Fibroblast of pulmonary artery (primary cell): ENCODE measurements at regions not wholly inside any gene's neighbourhood (a gene's known extent, or its start where the extent isn't known, plus 50 kb on each side); places are given as distances from the start of the nearest gene placed in this dataset.

Source experiments
- DNase-seq: peaks from one replicate; pipeline ENCODE4 v3.0.0-alpha.2; 2010; ENCODE audit warnings: low read depth
- H3K4me3 ChIP-seq: replicated peaks from 2 replicates; pipeline ENCODE4 v1.5.1; 2011; ENCODE audit warnings: low read depth, mild to moderate bottlenecking, control low read depth, low read length, moderate library complexity
- TF ChIP-seq, protein P1 (sequence below): IDR thresholded peaks from 2 replicates; pipeline ENCODE4 v1.5.1; 2011; ENCODE audit warnings: mild to moderate bottlenecking, control low read depth, low read length, inconsistent platforms; ENCODE audit errors: missing control alignments

DNA sequence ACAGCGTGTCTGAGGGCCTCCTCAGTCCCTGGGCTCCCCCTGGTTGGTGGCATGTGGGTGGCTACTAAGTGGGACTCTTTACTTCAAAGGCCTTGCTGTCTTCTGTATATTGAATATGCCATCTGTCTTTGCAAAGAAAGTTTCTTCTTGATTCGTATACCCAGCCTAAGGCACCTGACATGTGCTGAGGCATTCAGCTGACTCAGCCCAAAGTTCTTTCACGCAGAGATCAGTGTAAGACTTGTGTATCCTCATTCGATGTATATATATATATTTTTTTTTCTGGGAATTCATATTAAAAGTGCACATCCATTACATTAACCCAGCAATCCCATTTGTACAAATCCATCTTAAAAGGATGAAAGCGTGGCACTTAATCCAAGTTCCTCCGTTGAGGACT is 115.1 kb upstream of the PMEPA1 start:
- DNase-seq, result no peak
- no peak overlapping the region for H3K4me3 ChIP-seq
- TF ChIP-seq, protein P1, sequence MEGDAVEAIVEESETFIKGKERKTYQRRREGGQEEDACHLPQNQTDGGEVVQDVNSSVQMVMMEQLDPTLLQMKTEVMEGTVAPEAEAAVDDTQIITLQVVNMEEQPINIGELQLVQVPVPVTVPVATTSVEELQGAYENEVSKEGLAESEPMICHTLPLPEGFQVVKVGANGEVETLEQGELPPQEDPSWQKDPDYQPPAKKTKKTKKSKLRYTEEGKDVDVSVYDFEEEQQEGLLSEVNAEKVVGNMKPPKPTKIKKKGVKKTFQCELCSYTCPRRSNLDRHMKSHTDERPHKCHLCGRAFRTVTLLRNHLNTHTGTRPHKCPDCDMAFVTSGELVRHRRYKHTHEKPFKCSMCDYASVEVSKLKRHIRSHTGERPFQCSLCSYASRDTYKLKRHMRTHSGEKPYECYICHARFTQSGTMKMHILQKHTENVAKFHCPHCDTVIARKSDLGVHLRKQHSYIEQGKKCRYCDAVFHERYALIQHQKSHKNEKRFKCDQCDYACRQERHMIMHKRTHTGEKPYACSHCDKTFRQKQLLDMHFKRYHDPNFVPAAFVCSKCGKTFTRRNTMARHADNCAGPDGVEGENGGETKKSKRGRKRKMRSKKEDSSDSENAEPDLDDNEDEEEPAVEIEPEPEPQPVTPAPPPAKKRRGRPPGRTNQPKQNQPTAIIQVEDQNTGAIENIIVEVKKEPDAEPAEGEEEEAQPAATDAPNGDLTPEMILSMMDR, result no peak

DNA sequence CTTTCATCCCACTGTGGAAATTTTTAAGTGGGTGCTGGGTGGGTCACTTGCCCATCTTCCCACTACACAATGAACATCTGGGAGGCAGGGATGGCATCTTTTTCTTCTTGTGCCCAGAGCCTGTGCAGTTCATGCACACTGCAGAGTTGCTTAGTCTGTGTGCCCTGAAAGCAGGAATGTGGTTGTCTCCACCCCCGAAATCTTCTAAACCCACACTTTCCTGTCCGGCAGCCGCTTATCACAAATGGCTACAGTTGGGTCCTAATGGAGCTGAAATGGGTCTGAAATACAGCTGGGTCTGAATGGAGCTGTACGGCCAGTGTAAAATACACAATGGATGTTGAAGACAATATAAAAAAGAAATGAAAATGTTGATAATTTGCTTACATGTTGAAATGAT is 112.1 kb upstream of the PMEPA1 start:
- no peak for DNase-seq
- TF ChIP-seq, protein P1, result no peak
- no peak overlapping the region for H3K4me3 ChIP-seq

DNA sequence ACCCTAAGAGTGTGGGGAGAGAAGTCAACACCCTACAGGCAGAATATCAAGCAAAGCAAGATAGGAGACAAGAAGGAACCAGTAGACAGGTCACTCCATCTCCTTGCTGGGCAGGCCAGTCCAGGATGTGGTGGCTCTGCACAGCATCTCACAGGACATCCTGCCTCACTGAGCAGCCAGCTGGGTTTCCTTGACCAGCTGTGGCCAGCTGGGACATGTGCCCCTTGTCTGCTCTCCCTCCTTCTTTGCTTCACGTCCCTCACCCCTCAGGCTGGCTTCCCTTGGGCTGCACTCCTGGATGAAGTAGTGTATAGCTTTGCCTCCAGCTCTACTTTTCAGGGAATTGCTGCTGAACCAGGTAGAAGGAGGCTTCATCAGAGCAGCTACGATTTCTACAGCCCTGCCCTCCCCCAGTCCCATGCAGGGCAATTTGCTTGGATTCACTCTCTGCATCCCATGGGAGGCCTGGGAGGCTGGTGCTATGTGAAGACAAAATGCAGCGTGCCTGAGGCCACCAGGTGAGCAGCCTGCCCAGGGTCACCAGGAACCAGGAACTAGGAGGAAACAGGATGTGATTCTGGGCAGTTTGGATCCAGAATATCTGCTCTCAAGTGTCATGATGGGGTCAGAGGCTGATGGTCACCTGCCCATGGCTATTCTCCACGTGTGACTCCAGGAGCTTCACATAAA is 110.0 kb upstream of the PMEPA1 start:
- DNase-seq, result no peak
- TF ChIP-seq, protein P1, result no peak
- no peak overlapping the region for H3K4me3 ChIP-seq

DNA sequence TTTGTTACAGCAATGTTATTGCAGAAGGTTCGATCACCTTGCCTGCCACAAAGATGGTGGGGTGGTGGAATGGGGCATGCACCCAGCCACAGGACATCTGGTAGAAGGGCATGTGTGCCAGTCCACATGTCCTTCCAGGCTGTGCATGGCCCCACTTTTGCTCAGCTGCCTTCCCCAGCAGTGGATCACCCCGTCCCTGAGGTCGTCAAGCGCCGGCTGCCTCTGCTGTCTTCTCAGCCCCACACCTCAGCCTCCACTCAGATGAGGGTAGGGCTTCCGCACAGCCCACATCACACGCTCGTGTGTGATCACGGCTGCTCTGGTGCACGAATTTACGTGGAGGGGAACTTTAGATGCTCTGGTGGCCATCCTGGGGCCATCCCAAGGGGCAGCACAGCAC is 109.5 kb upstream of the PMEPA1 start:
- DNase-seq, result no peak
- TF ChIP-seq, protein P1, result no peak
- H3K4me3 ChIP-seq, result no peak overlapping the region

DNA sequence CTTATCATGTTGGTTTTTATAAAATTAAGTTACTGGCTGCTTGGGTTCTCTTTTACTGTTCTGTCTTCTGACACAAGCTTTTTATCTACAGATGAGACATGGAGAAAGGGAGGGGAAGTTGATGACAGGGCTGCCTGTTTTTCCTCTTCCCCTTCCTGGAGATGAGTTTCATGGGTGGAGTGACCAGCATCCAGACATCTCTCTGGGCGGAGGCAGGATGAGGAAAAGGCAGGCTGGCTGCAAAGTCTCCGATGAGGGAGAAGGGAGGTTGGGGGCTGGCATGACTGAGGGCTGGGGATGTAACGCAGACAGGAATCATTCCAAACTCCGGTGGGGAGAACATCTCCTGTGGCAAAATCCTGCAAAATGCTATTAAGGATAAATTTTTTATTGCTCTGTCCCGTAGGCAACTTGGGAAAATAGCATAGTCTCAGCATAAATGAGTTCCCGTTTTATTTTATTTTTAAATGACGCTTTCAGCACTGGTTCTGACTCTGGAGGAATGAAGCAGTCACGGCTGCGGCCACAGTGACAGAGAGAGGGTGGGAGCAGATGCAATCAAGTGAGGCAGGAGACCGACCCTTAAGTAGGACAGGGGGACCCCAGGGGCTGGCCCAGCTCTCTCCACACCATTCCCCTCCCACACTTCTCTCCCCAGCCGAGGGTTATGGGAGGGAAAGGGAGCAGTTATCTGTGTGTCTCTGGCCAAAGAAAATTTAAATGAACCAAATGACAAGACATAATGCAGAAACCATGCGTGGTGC is 108.8 kb upstream of the PMEPA1 start:
- TF ChIP-seq, protein P1, result no peak
- no peak overlapping the region for H3K4me3 ChIP-seq
- no peak for DNase-seq

DNA sequence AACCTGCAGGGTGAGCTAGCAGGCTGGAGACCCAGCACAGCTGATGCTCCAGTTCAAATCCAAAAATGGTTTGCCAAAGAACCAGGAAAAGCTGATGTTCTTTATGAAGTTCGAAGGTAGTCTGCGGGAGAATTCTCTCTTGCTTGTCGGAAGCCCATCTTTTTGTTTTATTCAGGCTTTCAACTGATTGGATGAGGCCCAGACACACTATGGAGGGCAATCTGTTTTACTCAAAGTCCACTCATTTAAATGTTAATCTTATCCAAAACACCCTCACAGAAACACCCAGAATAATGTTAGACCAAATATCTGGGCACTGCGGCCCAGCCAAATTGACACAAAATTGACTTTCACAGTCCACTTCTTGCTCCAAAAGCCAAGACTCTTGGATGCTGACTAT is 105.6 kb upstream of the PMEPA1 start:
- TF ChIP-seq, protein P1, result no peak
- no peak overlapping the region for H3K4me3 ChIP-seq
- DNase-seq, result no peak
